ENCODE measurements at regions not wholly inside any gene's neighbourhood (a gene's known extent, or its start where the extent isn't known, plus 50 kb on each side); places are given as distances from the start of the nearest gene placed in this dataset.

- H3K27ac ChIP-seq = no peak overlapping the region
- no peaks in the 10 kb centered on the region for H3K36me3 ChIP-seq
- no peaks in the 10 kb centered on the region for H3K9me3 ChIP-seq
- ATAC-seq = no peak
- DNase-seq = no peak
- H3K4me3 ChIP-seq = no peak overlapping the region
- no peaks in the 10 kb centered on the region for H3K27me3 ChIP-seq (ENCODE audit: low read depth)
- H3K4me1 ChIP-seq = peaks cover 25% of the 10 kb centered on the region
- TF ChIP-seq CTCF (IDR thresholded peaks at IDR 0.05) = no peak
- intact Hi-C loops (cut with DNase I) = no loop called here
Measured at GRCh38 chr17:65470783-65471182, 90.7 kb downstream of the AXIN2 start.

GRCh38 chr17:65468321-65468720 is 93.1 kb downstream of the AXIN2 start:
- intact Hi-C loops (cut with DNase I) = no loop called here
- no peak overlapping the region for H3K4me3 ChIP-seq

GRCh38 chr17:65467156-65467555 is 94.3 kb downstream of the AXIN2 start:
- intact Hi-C loops (cut with DNase I) = no loop called here
- no peak for DNase-seq
- H3K9me3 ChIP-seq = no peaks in the 10 kb centered on the region

More at GRCh38 chr17:65468321-65468720, 93.1 kb downstream of the AXIN2 start:
- TF ChIP-seq CTCF (IDR thresholded peaks at IDR 0.05) = no peak
- peaks cover 32% of the 10 kb centered on the region for H3K4me1 ChIP-seq
- no peaks in the 10 kb centered on the region for H3K36me3 ChIP-seq
- H3K27ac ChIP-seq = no peak overlapping the region
- no peaks in the 10 kb centered on the region for H3K9me3 ChIP-seq
- DNase-seq (no peak), ATAC-seq (no peak)
- no peaks in the 10 kb centered on the region for H3K27me3 ChIP-seq (ENCODE audit: low read depth)

GRCh38 chr17:65466547-65466946 is 94.9 kb downstream of the AXIN2 start:
- no peaks in the 10 kb centered on the region for H3K27me3 ChIP-seq (ENCODE audit: low read depth)
- no peak overlapping the region for H3K27ac ChIP-seq
- intact Hi-C loops (cut with DNase I) = no loop called here
- H3K4me1 ChIP-seq = peaks cover 15% of the 10 kb centered on the region
- no peaks in the 10 kb centered on the region for H3K36me3 ChIP-seq
- no peak overlapping the region for H3K4me3 ChIP-seq
- no peaks in the 10 kb centered on the region for H3K9me3 ChIP-seq
- DNase-seq (no peak), ATAC-seq (no peak)
- no peak for TF ChIP-seq CTCF (IDR thresholded peaks at IDR 0.05)

More at GRCh38 chr17:65467156-65467555, 94.3 kb downstream of the AXIN2 start:
- ATAC-seq = no peak
- no peaks in the 10 kb centered on the region for H3K27me3 ChIP-seq (ENCODE audit: low read depth)
- no peak overlapping the region for H3K27ac ChIP-seq
- H3K4me1 ChIP-seq = peaks cover 21% of the 10 kb centered on the region
- no peaks in the 10 kb centered on the region for H3K36me3 ChIP-seq
- TF ChIP-seq CTCF (IDR thresholded peaks at IDR 0.05) = no peak
- no peak overlapping the region for H3K4me3 ChIP-seq

- TF ChIP-seq CTCF (IDR thresholded peaks at IDR 0.05) = no peak
- Histone ChIP-seq H3K27me3 (ENCODE audit: low read depth) (no peaks in the 10 kb centered on the region), H3K4me1 (peaks cover 31% of the 10 kb centered on the region), H3K9me3 (no peaks in the 10 kb centered on the region), H3K27ac (peak overlapping the region; percentile 76), H3K4me3 (no peak overlapping the region), H3K36me3 (no peaks in the 10 kb centered on the region)
- ATAC-seq = peak; percentile 98
- intact Hi-C loops (cut with DNase I) = no loop called here
- peak; percentile 86 for DNase-seq
Measured at GRCh38 chr17:65463242-65463641, 98.2 kb downstream of the AXIN2 start.

Measured in lower lobe of right lung (tissue), 2 donors.